NCI-H2196 (cell line): ENCODE measurements at regions not wholly inside any gene's neighbourhood (a gene's known extent, or its start where the extent isn't known, plus 50 kb on each side); places are given as distances from the start of the nearest gene placed in this dataset.
"Not testable (repeated sequence)": the region's sequence is repeated elsewhere in the genome, so short reads cannot be mapped to it uniquely, and the experiment has no call there.

Experiments used
- DNase-seq: peaks from one replicate; lab custom pipeline; 2025; ENCODE audit not compliant: unreplicated experiment; lab: John Stamatoyannopoulos, UW

GRCh38 chr6:102986086-102986485 lies 1592.6 kb downstream of the GRIK2 start:
- no peak for DNase-seq

- no peak for DNase-seq
Measured at GRCh38 chr6:102984357-102984756, 1590.8 kb downstream of the GRIK2 start.

GRCh38 chr6:102981490-102982015 lies 1588.0 kb downstream of the GRIK2 start:
- no peak for DNase-seq

- DNase-seq, result no peak
Measured at GRCh38 chr6:102980951-102981350, 1587.4 kb downstream of the GRIK2 start.

- DNase-seq, result no peak
Measured at GRCh38 chr6:102961902-102962301, 1568.4 kb downstream of the GRIK2 start.

- no peak for DNase-seq
Measured at GRCh38 chr6:102950967-102951366, 1557.5 kb downstream of the GRIK2 start.

- no peak for DNase-seq
Measured at GRCh38 chr6:102944475-102944874, 1551.0 kb downstream of the GRIK2 start.

- no peak for DNase-seq
Measured at GRCh38 chr6:102942206-102942605, 1548.7 kb downstream of the GRIK2 start.

- no peak for DNase-seq
Measured at GRCh38 chr6:102936959-102937358, 1543.5 kb downstream of the GRIK2 start.

GRCh38 chr6:102928109-102928508 lies 1534.6 kb downstream of the GRIK2 start:
- no peak for DNase-seq

- DNase-seq, result no peak
Measured at GRCh38 chr6:102918161-102918560, 1524.7 kb downstream of the GRIK2 start.

- no peak for DNase-seq
Measured at GRCh38 chr6:102911571-102911970, 1518.1 kb downstream of the GRIK2 start.

GRCh38 chr6:102910701-102911139 lies 1517.2 kb downstream of the GRIK2 start:
- not testable (repeated sequence) for DNase-seq

GRCh38 chr6:102907181-102907580 lies 1513.7 kb downstream of the GRIK2 start:
- no peak for DNase-seq

GRCh38 chr6:102902471-102902870 lies 1509.0 kb downstream of the GRIK2 start:
- DNase-seq, result no peak

- no peak for DNase-seq
Measured at GRCh38 chr6:102895683-102896082, 1502.2 kb downstream of the GRIK2 start.

- no peak for DNase-seq
Measured at GRCh38 chr6:102885165-102885564, 1491.7 kb downstream of the GRIK2 start.

- DNase-seq, result no peak
Measured at GRCh38 chr6:102853249-102853955, 1459.9 kb downstream of the GRIK2 start.

- DNase-seq, result no peak
Measured at GRCh38 chr6:102848796-102849195, 1455.3 kb downstream of the GRIK2 start.

GRCh38 chr6:102848210-102848609 lies 1454.7 kb downstream of the GRIK2 start:
- no peak for DNase-seq

GRCh38 chr6:102841060-102841459 lies 1447.6 kb downstream of the GRIK2 start:
- DNase-seq, result no peak

GRCh38 chr6:102832021-102832420 lies 1438.5 kb downstream of the GRIK2 start:
- DNase-seq, result no peak

- DNase-seq, result no peak
Measured at GRCh38 chr6:102820098-102820497, 1426.6 kb downstream of the GRIK2 start.
